Motor neuron (in vitro differentiated cells): ENCODE measurements at regions not wholly inside any gene's neighbourhood (a gene's known extent, or its start where the extent isn't known, plus 50 kb on each side); places are given as distances from the start of the nearest gene placed in this dataset.

Experiments
- ATAC-seq, 8 experiments: fragments of 200-7000 bp; cut with Tn5 transposase; replicated peaks in 6 of 8; 2 replicates each; pipeline ENCODE4 v1.8.0; 2021; ENCODE audit warnings: mild to moderate bottlenecking in 8 of 8, moderate library complexity in 8 of 8
- H3K27ac ChIP-seq, 2 donors: fragments of 250-450 bp; sonication (Bioruptor Pico); 2 replicates each; pipeline ENCODE4 v1.9.0; 2021; ENCODE audit warnings: antibody characterized with exemption in 2 of 2, mild to moderate bottlenecking in 2 of 2, moderate library complexity in 1 of 2
- H3K4me1 ChIP-seq, 2 donors: fragments of 250-450 bp; sonication (Bioruptor Pico); replicated peaks in 1 of 2; 2 replicates each; pipeline ENCODE4 v1.6.1; 2021; ENCODE audit warnings: antibody characterized with exemption in 2 of 2, mild to moderate bottlenecking in 2 of 2, moderate library complexity in 1 of 2
- H3K4me3 ChIP-seq, 5 donors: fragments of 250-450 bp; sonication (Bioruptor Pico); 2 replicates each; pipeline ENCODE4 v1.9.0; 2021; ENCODE audit warnings: antibody characterized with exemption in 5 of 5, mild to moderate bottlenecking in 5 of 5, moderate library complexity in 4 of 5
- WGBS, 10 experiments: fragments of 450-650 bp; shearing (Covaris generic); methylation state at CpG; one replicate each; pipeline ENCODE4 v1.0.0; 2022; 5-methylcytosine and 5-hydroxymethylcytosine counted together
- in situ Hi-C, 9 experiments: fragments of 400-800 bp; cut with MboI; loops; one replicate each; pipeline ENCODE4 v1.15.0; 2021; ENCODE audit warnings: low sequenced_read_pairs in 9 of 9, low pct_unique_long_range_greater_than_20kb in 2 of 9; ENCODE audit not compliant: unreplicated experiment in 9 of 9

GRCh38 chr15:55126111-55126510 lies 70.6 kb downstream of the RSL24D1 start:
- no peaks in the 10 kb centered on the region for H3K4me1 ChIP-seq
- whole genome bisulfite sequencing, 10 experiments = 49 to 100% (median 67%) methylated on average over 1 to 3 of the region's 3 CpGs; no CpG with 5 or more reads in 1 of the 10 experiments
- no peak for ATAC-seq

GRCh38 chr15:55124616-55125015 lies 72.1 kb downstream of the RSL24D1 start:
- 3 to 94% (median 78%) methylated on average over 2 to 5 of the region's 5 CpGs; no CpG with 5 or more reads in 1 of the 10 experiments for WGBS, 10 experiments
- in situ Hi-C loops = no loop called here
- Histone ChIP-seq H3K4me3 (no peak overlapping the region), H3K27ac (no peak overlapping the region), H3K4me1 (no peaks in the 10 kb centered on the region)
- ATAC-seq = peak in 1 of 8 experiments; percentile 29

More at GRCh38 chr15:55126111-55126510, 70.6 kb downstream of the RSL24D1 start:
- Histone ChIP-seq H3K4me3 (no peak overlapping the region), H3K27ac (no peak overlapping the region)
- in situ Hi-C loops = no loop called here

GRCh38 chr15:55118344-55118870 lies 78.3 kb downstream of the RSL24D1 start:
- ATAC-seq = peak in 4 of 8 experiments; percentile 62 to 81 (median 69)
- no peak overlapping the region for H3K27ac ChIP-seq
- in situ Hi-C loops = no loop called here
- no peak overlapping the region for H3K4me3 ChIP-seq
- peaks cover 0 to 3% of the 10 kb centered on the region in 2 donors for H3K4me1 ChIP-seq
- WGBS, 10 experiments = 0 to 88% (median 68%) methylated on average over 1 to 2 of the region's 2 CpGs; no CpG with 5 or more reads in 1 of the 10 experiments

DNA sequence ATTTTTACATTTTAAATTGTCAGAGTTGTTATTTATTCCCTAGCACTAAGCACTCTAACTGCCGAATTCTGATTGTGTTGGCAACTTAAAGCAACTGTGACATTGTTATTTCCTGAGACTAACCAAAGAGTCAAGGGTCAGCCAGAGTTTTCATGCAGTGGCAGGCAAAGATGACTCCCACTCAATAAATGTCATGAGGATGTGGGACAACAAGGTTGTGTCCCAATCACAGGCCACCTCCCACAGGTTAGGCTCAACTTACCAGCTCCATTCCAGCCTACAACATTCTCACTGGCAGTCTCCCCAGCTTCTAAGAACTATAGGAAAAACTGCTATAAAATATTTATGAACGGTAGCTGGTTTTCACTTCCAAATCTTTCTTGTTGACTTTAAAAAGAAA lies 80.1 kb downstream of the RSL24D1 start:
- WGBS, 10 experiments = 7 to 92% (median 73%) methylated on average over 1 to 2 of the region's 2 CpGs; no CpG with 5 or more reads in 3 of the 10 experiments
- in situ Hi-C loops = no loop called here
- H3K4me3 ChIP-seq = no peak overlapping the region
- H3K27ac ChIP-seq = no peak overlapping the region
- peaks cover 0 to 3% of the 10 kb centered on the region in 2 donors for H3K4me1 ChIP-seq
- ATAC-seq = no peak

DNA sequence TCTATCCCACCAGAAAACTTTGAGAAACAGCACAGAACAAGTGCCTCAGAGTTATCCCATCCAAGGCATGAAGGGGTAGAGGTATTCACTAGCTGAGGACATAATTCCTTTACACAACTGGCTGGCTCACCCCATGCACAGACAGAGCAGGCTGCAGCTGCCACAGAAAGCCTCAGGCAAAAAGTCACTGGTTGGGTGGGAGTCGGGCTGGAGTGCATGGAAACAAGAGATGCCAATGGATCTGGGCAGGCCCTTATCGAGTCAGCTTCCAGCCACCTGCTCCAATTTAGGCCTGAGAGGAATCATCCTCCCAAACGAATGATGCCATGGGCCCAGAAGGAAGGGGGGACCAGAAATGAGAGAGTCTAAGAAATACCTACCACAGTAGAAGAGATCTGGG lies 83.0 kb downstream of the RSL24D1 start:
- WGBS, 10 experiments = 0 to 71% (median 25%) methylated on average over 1 to 3 of the region's 3 CpGs; no CpG with 5 or more reads in 2 of the 10 experiments
- in situ Hi-C loops = no loop called here
- no peak overlapping the region for H3K27ac ChIP-seq
- no peak overlapping the region for H3K4me3 ChIP-seq
- H3K4me1 ChIP-seq = peaks cover 0 to 16% of the 10 kb centered on the region in 2 donors
- ATAC-seq = peak in 1 of 8 experiments; percentile 23

DNA sequence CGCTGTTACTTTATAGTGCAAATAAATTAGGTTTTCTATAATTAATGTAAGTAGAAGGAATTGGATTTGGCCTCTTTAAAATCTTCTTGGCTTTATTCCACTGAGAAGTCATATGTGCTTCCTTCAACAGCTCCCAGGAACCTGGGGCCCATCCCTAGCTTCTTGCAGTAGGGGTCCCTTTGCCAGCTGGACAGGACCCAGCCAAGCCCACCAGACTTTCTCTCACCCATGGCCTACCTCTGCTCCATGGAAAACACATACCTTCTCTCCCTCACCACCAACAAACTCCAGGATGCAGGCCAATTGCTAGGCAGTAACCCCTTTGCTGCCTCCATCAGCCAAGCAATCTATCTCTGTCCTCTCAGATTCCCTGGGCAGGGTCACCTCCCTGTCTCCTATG lies 84.0 kb downstream of the RSL24D1 start:
- 33 to 100% (median 87%) methylated on average over 1 of the region's 1 CpG; no CpG with 5 or more reads in 4 of the 10 experiments for WGBS, 10 experiments

GRCh38 chr15:55110446-55110845 lies 86.3 kb downstream of the RSL24D1 start:
- H3K4me3 ChIP-seq = no peak overlapping the region
- no peak overlapping the region for H3K27ac ChIP-seq
- H3K4me1 ChIP-seq = peaks cover 6 to 20% of the 10 kb centered on the region in 2 donors
- in situ Hi-C loops = no loop called here
- 0 to 28% (median 14%) methylated on average over 1 to 3 of the region's 3 CpGs; no CpG with 5 or more reads in 2 of the 10 experiments for WGBS, 10 experiments
- ATAC-seq = peak in 5 of 8 experiments; percentile 35 to 80 (median 73)

More for the DNA sequence above, 84.0 kb downstream of the RSL24D1 start:
- in situ Hi-C loops = no loop called here
- ATAC-seq = no peak
- Histone ChIP-seq H3K4me1 (peaks cover 6 to 20% of the 10 kb centered on the region in 2 donors), H3K27ac (no peak overlapping the region), H3K4me3 (no peak overlapping the region)

DNA sequence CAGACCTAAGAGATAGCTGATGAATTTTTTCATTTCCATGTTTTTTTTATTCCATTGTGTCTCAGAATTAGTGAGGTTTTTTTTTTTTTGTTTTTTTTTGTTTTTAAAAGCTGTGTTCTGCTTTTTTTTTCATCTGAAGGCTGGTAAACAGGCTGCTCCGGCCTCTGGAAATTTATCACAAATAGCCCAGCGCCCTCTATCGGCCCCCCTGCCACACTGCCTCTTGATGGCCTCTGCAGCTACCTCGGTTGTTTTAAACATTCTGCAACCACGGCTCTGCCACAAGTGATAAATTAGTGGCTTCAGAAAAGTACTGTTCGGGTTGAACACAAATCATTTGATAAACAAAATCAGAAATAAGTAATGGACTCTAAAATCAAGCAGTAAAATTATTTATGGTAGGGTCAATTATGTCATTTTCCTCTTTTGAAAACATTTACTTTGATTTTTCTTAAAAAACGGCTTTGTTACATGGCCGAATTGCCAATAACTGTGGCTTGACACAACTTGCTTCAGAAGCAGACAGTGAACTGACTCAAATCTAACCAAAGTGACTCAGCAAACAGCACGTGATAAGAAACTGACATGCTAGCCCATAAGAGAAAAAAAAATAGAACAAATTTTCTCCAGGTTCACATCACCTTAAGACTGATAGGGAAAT lies 87.8 kb downstream of the RSL24D1 start:
- no peak overlapping the region for H3K27ac ChIP-seq
- ATAC-seq = peak; percentile 54 to 86 (median 80)
- H3K4me3 ChIP-seq = no peak overlapping the region
- in situ Hi-C loops = no loop called here
- 8 to 33% (median 21%) methylated on average over 3 to 9 of the region's 9 CpGs for WGBS, 10 experiments
- peaks cover 6 to 20% of the 10 kb centered on the region in 2 donors for H3K4me1 ChIP-seq

- in situ Hi-C loops = no loop called here
- H3K4me3 ChIP-seq = no peak overlapping the region
- 7 to 75% (median 45%) methylated on average over 2 to 5 of the region's 5 CpGs for WGBS, 10 experiments
- no peak overlapping the region for H3K27ac ChIP-seq
- ATAC-seq = peak in 2 of 8 experiments; percentile 16 to 18
- H3K4me1 ChIP-seq = peaks cover 6 to 20% of the 10 kb centered on the region in 2 donors
These were observed 88.3 kb downstream of the RSL24D1 start for GRCh38 chr15:55108448-55108847.

GRCh38 chr15:55106155-55106554 lies 90.6 kb downstream of the RSL24D1 start:
- in situ Hi-C loops = no loop called here
- 5 to 87% (median 60%) methylated on average over 1 to 3 of the region's 3 CpGs; no CpG with 5 or more reads in 1 of the 10 experiments for WGBS, 10 experiments

DNA sequence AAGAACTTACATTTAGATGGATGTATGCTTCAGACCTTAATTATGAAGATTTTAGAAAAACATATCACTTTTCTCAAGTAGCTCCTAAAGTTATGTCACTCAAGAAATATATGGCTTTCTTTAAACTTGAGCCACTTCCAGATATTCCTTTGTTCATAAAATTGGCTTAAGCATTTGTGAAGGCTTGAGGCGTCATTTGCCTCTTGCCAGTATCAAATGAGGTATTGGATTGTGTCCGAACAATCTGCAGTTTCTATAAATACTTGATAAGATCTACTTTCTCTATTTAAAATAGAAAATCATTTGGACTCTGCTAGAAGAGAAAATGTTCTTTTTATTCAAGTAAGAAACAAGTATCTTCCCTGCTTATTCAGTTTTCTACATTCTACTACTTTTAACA lies 102.6 kb downstream of the RSL24D1 start:
- WGBS, 10 experiments = 0 to 100% (median 60%) methylated on average over 1 to 2 of the region's 2 CpGs; no CpG with 5 or more reads in 3 of the 10 experiments
- ATAC-seq = no peak
- Histone ChIP-seq H3K27ac (no peak overlapping the region), H3K4me3 (no peak overlapping the region), H3K4me1 (no peaks in the 10 kb centered on the region)
- in situ Hi-C loops = no loop called here

More at GRCh38 chr15:55106155-55106554, 90.6 kb downstream of the RSL24D1 start:
- Histone ChIP-seq H3K27ac (no peak overlapping the region), H3K4me1 (peaks cover 6 to 20% of the 10 kb centered on the region in 2 donors), H3K4me3 (no peak overlapping the region)
- ATAC-seq = peak in 2 of 8 experiments; percentile 57 to 63

DNA sequence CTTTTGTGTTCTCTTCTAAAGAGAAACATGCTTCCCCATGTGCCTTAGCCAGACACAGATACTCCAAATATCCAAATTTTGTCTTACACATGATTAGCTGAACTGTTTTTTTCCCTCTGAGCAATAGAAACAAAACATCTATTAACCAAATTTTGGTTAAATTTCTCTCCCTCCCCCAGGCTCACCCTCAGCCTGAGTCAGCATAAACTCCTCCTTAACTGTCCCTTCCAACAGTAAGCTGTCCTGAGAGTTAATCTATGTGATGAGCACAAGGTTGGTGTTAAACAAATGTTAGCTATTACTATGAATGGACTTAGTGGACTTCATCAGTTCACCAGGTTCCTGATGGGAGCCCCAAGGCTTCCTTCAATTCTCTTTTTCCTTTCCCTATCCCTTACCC lies 108.5 kb downstream of the RSL24D1 start:
- H3K27ac ChIP-seq = no peak overlapping the region
- ATAC-seq = no peak
- H3K4me3 ChIP-seq = no peak overlapping the region
- no peaks in the 10 kb centered on the region for H3K4me1 ChIP-seq
- in situ Hi-C loops = loop anchor here in 1 of 9 experiments (10.0 kb wide), 1 partner anchor 63 kb away; no protein-coding TSS in a partner anchor

DNA sequence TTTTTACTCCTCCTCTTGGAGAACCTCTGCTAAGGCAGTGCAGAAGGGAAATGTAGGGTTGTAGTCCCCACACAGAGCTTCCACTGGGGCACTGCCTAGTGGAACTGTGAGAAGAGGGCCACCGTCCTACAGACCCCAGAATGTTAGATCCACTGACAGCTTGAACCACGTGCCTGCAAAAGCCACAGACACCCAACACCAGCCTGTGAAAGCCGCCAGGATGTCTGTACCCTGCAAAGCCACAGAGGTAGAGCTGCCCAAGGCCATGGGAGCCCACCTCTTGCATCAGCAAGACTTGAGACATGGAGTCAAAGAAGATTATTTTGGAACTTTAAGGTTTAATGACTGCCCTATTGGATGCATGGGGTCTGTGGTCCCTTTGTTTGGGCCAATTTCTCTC lies 112.1 kb downstream of the RSL24D1 start:
- H3K4me3 ChIP-seq = no peak overlapping the region
- ATAC-seq = no peak
- H3K4me1 ChIP-seq = no peaks in the 10 kb centered on the region
- 0 to 79% (median 26%) methylated on average over 1 to 3 of the region's 3 CpGs; no CpG with 5 or more reads in 4 of the 10 experiments for WGBS, 10 experiments
- no peak overlapping the region for H3K27ac ChIP-seq
- in situ Hi-C loops = loop anchor here in 1 of 9 experiments (10.0 kb wide), 1 partner anchor 60 kb away; no protein-coding TSS in a partner anchor
